ENCODE measurements at regions not wholly inside any gene's neighbourhood (a gene's known extent, or its start where the extent isn't known, plus 50 kb on each side); places are given as distances from the start of the nearest gene placed in this dataset.
"Not testable (repeated sequence)": the region's sequence is repeated elsewhere in the genome, so short reads cannot be mapped to it uniquely, and the experiment has no call there.

- no peak for DNase-seq
Measured at GRCh38 chr4:120636120-120636630, 286.4 kb downstream of the PRDM5 start.

DNA sequence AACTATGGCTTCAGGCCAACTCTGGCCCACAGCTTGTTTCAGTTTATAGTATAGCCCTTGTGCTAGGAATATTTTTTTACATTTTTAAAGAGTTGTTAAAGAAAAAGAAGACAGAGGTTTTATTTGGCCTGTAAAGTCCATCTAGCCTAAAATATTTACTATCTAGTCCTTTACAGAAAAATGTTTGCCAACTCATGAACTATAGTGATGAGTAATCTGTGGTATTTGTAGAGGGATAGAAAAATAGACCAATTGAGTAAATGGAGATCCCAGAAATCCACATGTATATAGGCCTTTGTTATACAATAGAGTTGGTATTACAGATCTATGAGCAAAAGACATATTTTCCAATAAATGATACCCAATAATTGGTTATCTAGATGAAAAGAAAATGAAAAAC lies 288.7 kb downstream of the PRDM5 start:
- DNase-seq = peak; percentile 53

DNA sequence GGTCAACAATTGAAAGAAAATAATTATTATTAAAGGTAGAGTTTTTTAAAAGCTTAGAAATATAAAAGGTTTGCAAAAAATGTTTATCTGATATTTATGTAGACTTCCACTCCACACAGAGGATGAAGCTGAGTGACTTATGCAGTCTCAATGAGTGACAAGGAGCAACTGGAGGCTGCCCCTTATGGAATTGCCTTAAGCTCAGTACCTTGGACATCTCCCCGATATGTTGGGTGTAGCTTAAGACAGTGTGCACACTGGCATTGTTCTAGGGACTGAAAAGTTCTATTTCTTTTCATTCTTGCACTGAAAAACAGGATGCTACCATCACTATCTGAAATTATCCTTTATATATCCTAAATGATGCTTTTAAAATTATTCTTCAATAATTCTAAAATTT lies 292.1 kb downstream of the PRDM5 start:
- peak; percentile 29 for DNase-seq

DNA sequence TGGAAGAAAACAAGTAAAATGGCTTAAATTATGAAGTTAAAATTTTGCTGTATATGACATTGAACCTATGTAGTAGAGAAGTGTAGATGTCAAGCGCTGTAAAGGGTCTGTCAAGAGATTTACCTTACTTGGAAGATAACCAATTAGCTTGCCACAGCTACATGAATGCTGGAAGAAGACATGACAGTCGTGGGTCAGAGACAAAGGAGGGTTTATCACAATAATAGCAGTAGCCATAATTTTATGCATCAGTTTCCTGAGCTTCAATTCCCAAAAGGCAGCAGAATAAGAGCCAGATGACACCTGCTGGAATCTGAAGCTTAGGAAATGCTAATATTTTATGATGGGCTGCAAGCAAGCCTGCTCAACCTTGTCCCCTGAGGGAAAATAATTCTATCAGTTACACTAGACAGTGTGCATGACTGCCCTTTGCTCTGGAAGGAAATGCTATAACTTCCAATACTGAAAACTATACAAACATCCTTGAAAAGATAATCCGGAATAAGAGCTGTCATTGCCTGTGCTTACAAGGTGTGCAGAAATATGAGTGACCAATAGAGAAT lies 292.9 kb downstream of the PRDM5 start:
- DNase-seq = no peak

DNA sequence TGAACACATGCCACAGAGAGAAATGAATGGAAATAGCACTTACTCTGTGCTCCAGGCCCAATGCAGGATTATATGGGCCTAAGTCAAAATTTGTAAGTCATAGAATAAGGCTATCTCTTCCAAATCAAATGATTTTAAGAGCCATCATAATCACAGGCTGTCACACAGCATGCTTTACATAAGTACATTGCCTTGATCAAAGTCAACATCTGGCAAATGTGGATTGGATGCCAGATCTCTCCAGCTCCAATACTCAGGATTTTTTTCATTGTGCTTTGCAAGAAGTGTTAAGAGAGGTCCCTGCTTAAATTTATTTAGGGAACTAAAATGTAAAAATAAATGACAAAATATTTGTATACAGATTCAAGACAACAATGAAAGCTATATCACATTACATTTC lies 299.9 kb downstream of the PRDM5 start:
- DNase-seq = no peak

- no peak for DNase-seq
Measured at GRCh38 chr4:120617171-120617570, 305.4 kb downstream of the PRDM5 start.

GRCh38 chr4:120616041-120616440 lies 306.5 kb downstream of the PRDM5 start:
- DNase-seq = no peak

GRCh38 chr4:120613778-120614177 lies 308.7 kb downstream of the PRDM5 start:
- DNase-seq = no peak

GRCh38 chr4:120611092-120611491 lies 311.4 kb downstream of the PRDM5 start:
- no peak for DNase-seq

- no peak for DNase-seq
Measured at GRCh38 chr4:120591038-120591437, 331.5 kb downstream of the PRDM5 start.

GRCh38 chr4:120589787-120590186 lies 332.7 kb downstream of the PRDM5 start:
- DNase-seq = peak; percentile 1

DNA sequence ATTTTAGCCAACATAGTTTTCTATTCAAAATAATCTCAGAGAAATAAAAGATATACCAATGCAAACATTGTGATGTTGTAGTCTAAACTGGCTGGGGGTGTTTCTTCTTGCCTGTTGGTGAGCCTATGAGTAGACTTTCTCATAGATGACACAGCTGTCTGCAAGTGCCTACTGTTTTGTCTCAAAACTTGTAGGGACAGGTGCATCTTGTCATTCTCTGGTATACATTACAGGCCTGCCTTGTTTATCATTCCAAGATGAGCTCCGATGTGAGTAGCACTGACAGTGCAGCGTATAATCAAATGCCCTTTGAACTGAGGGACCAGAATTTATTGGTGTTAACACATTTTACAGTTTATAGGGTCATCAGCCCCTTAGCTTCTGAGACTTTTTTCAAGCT lies 353.8 kb downstream of the PRDM5 start:
- no peak for DNase-seq

DNA sequence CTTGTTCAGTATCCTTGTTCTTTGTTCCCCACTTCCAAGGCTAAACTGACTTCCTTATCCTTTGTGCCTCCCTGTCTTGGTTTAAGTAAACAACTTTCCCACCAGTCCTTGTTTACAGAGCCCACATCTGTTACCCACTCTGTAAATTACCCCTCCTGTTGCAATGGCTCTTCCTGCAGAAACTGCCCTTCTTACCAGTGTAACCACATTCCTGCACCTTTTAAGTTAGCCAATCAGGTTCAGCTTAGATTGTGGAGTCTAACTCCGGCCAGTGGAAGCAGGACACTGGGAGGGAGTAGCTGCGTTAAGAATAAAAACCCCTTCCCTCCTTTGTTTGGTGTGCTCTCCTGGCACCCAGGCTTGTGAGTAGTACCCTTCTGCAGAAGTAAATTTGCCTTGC lies 360.9 kb downstream of the PRDM5 start:
- no peak for DNase-seq

DNA sequence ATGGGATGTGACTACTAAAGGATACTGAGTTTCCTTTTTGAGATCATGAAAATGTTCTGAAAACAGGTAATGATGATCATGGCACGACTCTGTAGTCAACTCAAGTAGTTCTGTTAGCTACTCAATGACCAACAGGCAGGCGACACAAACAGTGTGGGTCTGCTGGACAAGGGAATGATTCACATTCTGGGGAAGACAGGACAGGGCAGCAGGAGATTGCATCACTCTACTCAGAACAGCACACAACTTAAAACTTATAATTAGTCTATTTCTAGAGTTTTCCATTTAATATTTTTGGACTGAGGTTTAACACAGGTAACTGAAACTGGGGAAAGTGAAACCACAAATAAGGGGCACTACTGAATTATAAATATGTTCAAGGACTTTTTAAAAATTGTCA lies 365.2 kb downstream of the PRDM5 start:
- peak; percentile 50 for DNase-seq

- DNase-seq = no peak
Measured at GRCh38 chr4:120555058-120555457, 367.5 kb downstream of the PRDM5 start.

DNA sequence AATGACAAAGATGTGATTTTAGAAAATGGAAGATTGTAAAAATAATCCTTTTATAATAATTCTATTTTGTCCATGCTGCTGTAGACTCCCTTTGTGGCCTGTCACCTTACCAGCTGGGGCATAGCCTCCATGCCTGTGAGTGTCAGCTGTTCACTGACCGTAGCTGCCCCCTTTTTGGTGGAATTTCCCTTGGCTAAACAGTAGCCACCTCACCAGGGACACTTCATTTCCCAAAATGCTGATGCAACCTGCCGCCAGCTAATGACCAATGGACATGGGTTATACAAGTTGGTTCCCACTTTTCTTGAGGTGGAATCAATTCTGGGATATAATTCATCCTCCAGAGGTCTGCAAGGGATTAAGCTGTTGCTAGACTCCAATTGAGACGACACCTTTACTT lies 368.4 kb downstream of the PRDM5 start:
- no peak for DNase-seq

DNA sequence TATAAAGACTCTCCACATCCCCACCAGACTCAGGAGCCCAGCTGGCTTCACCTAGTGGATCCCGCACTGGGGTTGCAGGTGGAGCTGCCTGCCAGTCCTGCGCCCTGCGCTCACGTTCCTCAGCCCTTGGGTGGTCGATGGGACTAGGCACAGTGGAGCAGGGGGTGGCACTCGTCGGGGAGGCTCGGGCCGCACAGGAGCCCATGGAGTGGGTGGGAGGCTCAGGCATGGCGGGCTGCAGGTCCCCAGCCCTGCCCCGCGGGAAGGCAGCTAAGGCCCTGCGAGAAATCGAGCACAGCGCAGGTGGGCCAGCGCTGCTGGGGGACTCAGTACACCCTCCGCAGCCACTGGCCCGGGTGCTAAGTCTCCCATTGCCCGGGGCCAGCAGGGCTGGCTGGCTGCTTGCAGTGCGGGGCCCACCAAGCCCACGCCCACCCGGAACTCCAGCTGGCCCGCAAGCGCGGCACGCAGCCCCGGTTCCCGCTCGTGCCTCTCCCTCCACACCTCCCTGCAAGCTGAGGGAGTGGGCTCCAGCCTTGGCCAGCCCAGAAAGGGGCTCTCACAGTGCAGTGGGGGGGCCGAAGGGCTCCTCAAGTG lies 371.8 kb downstream of the PRDM5 start:
- DNase-seq = not testable (repeated sequence)

GRCh38 chr4:120549011-120549570 lies 373.4 kb downstream of the PRDM5 start:
- no peak for DNase-seq

DNA sequence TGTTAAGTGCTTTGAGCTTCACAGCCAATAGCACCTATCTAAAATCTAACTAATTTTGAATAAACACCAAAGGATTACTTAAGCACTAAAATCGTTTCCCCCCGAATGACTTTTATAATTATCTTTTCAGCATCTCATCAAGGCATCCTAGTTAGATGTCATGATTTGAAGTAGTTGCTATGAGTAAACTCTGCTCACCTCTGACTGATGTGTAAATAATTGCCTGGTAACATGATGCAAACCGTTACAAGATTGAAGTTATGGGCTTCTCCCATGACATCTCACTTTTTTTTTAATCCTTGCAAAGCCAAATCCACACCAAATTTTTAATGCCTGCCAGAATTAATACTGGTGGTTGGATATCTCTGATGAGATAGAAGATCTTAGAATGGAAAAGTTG lies 377.1 kb downstream of the PRDM5 start:
- no peak for DNase-seq

DNA sequence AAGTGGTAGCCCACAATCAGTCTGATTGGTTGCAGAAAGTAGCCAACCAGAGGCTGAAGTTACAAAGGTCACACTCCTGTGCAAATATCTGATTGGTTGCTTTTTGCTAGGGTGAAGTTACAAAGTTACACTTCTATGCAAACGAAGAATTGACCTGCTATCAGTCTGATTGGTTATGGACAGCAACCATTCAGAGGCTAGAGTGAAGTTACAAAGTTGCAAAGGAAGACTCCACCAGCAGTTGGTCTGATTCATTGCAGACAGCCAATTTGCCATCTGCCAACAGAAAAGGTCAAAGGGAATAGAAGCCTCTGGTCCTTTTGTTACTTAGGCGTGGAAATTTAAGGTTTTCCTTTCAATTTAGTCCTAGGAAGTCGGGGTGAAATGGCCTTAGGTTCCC lies 377.7 kb downstream of the PRDM5 start:
- DNase-seq = no peak

DNA sequence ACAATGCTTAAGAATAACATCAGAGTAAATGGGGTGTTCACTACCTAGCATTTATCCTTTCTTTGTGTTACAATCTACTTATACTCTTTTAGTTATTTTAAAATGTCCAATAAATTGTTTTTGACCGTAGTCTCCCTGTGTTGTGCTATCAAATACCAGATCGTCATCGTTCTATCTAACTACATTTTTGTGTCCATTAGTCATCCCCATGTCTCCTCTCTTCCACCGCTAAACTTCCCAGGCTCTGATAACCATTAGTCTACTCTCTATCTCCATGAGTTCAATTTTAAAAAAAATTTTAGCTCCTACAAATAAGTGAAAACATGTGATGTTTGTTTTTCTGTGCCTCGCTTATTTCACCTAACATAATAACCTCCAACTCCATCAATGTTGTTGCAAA lies 381.9 kb downstream of the PRDM5 start:
- peak; percentile 2 for DNase-seq

DNA sequence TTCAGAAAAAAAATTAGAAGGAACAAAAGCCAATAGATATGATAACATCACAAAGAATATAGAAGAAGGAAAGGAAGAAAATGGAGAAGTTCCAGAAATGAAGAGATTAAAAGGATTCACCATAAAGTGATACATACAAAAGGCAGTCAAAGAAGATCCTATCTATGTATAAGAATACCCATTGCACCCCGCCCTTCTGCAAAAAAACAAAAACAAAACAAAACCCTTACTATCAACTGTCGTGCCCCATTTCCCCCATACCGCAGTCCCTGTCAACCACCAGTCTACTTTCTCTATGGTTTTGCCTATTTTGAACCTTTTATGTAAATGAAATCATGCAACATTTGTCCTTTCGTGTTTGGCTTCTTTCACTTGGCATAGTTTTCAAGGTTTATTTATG lies 385.6 kb downstream of the PRDM5 start:
- no peak for DNase-seq

GRCh38 chr4:120528428-120528827 lies 394.1 kb downstream of the PRDM5 start:
- no peak for DNase-seq

GRCh38 chr4:120526033-120526432 lies 396.5 kb downstream of the PRDM5 start:
- DNase-seq = no peak

- no peak for DNase-seq
Measured at GRCh38 chr4:120525106-120525505, 397.4 kb downstream of the PRDM5 start.
